Right atrium auricular region (tissue), 2 donors: ENCODE measurements at regions not wholly inside any gene's neighbourhood (a gene's known extent, or its start where the extent isn't known, plus 50 kb on each side); places are given as distances from the start of the nearest gene placed in this dataset.
A peak's percentile ranks its signal among the peaks of the same experiment; 100 is the strongest.

ENCODE experiments used
- DNase-seq: peaks from one replicate; pipeline ENCODE4 v3.0.0-alpha.2; 2019; ENCODE audit warnings: low spot score
- H3K27ac ChIP-seq, 2 donors: fragments of 200-600 bp; sonication (generic); 1 replicate in 1 of 2; 2 replicates in 1 of 2; pipeline ENCODE4 v1.5.1; 2016 to 2019
- H3K27me3 ChIP-seq, 2 donors: fragments of 200-600 bp; sonication (generic); one replicate each; pipeline versions ENCODE4 v1.5.1 to v1.6.0; 2017 to 2019
- H3K36me3 ChIP-seq: fragments of 200-600 bp; sonication (generic); one replicate; pipeline ENCODE4 v1.5.1; 2016
- H3K4me1 ChIP-seq, 2 donors: fragments of 200-600 bp; sonication (generic); one replicate each; pipeline versions ENCODE4 v1.5.1 to v1.6.0; 2017 to 2019
- H3K4me3 ChIP-seq, 2 donors: fragments of 200-600 bp; sonication (generic); 1 replicate in 1 of 2; 2 replicates in 1 of 2; pipeline ENCODE4 v1.5.1; 2017 to 2019; ENCODE audit warnings: mild to moderate bottlenecking in 1 of 2, moderate library complexity in 1 of 2
- H3K9me3 ChIP-seq, 2 donors: fragments of 200-600 bp; sonication (generic); one replicate each; pipeline ENCODE4 v1.5.1; 2019
- CTCF ChIP-seq, 2 donors: fragments of 200-600 bp; sonication (generic); IDR thresholded peaks; one replicate each; pipeline ENCODE4 v1.5.1; 2019; ENCODE audit warnings: antibody characterized with exemption in 2 of 2

DNA sequence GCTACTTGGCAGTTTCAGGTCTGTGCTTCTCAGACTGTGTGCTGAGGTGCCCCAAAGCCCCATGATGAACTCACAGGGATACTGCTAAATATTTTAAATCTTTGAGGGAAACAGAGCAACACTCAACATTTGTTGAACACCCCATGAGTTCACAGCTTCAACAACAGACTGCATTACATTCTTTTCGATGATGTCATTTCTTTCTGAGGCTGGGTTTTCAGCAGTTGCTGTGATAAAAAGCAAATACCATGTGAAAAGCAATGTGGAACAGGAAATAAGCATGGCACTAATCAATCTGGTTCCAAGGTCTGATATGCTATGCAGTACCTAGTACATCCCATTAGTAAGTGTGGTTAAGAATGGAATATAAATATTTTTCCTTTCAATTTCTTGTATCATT, 82.7 kb downstream of the RPL27A start:
- peak overlapping the region; percentile 85 to 88 for H3K27ac ChIP-seq
- peaks cover 0 to 75% of the 10 kb centered on the region in 2 donors for H3K4me1 ChIP-seq
- H3K36me3 ChIP-seq, result no peaks in the 10 kb centered on the region
- H3K9me3 ChIP-seq, result no peaks in the 10 kb centered on the region
- no peak for TF ChIP-seq CTCF (IDR thresholded peaks at IDR 0.05)
- H3K4me3 ChIP-seq, result no peak overlapping the region
- no peak for DNase-seq
- no peaks in the 10 kb centered on the region for H3K27me3 ChIP-seq

GRCh38 chr11:8766043-8766987, 83.7 kb downstream of the RPL27A start:
- Histone ChIP-seq H3K4me3 (no peak overlapping the region), H3K27me3 (no peaks in the 10 kb centered on the region)

DNA sequence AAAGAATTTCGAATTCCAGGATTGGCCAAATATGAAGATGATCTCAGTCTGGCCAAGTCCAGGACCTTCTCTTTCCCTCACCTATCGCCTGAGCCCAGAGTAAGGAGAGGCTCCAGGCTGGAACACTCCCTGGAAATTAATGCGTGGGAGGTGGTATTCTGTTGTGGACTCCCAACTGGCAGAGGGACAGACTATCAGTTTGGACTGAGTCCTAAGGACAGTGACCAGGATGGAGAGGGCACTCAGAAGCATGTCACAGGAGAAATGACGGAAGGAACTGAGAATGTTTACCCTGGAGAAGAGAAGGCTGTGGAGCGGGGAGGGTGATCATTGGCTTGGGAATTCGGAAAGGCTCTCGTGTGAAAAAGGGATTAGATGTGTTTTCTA, 84.4 kb downstream of the RPL27A start:
- no peak for DNase-seq
- no peak for TF ChIP-seq CTCF (IDR thresholded peaks at IDR 0.05)
- Histone ChIP-seq H3K36me3 (no peaks in the 10 kb centered on the region), H3K4me1 (peaks cover 0 to 73% of the 10 kb centered on the region in 2 donors), H3K27ac (peak overlapping the region; percentile 85 to 88), H3K9me3 (no peaks in the 10 kb centered on the region), H3K27me3 (no peaks in the 10 kb centered on the region), H3K4me3 (no peak overlapping the region)

More at GRCh38 chr11:8766043-8766987, 83.7 kb downstream of the RPL27A start:
- TF ChIP-seq CTCF (IDR thresholded peaks at IDR 0.05), result no peak
- Histone ChIP-seq H3K4me1 (peaks cover 0 to 75% of the 10 kb centered on the region in 2 donors), H3K36me3 (no peaks in the 10 kb centered on the region), H3K9me3 (no peaks in the 10 kb centered on the region), H3K27ac (peak overlapping the region; percentile 85 to 88)
- no peak for DNase-seq

DNA sequence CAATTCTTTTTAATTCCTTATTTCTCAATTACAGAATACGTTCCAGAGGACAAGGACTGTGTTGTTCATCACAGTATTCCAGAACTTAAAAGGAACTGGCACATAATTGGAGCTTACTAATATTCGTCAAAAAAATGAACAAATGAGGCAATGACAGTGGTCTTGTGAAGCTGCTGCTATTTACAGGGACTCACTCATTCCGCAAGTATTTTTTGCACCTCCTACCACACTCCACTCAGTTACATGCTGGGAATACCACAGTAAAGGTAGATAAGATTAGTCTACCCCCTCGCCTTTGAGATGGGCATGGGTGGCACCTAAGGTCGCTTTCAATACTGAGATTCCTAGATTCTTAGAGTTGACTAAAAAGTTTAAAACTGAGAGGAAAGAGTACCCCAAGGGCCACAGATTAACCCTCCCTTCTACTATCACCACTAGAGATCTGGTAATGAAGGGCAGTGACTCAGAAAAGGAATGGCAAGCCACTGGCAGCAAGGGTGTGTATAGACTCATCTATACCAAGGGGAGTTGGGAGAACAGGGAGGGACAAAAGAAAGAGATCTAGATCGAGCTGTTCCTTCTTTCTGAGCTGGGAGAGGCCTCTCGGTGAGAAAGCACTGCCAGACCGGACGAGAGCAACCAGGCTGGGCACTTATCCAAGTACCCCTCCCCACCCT, 85.0 kb downstream of the RPL27A start:
- Histone ChIP-seq H3K9me3 (no peaks in the 10 kb centered on the region), H3K4me1 (peaks cover 0 to 76% of the 10 kb centered on the region in 2 donors), H3K36me3 (no peaks in the 10 kb centered on the region), H3K27me3 (no peaks in the 10 kb centered on the region), H3K4me3 (no peak overlapping the region), H3K27ac (peak overlapping the region; percentile 85 to 88)
- no peak for DNase-seq
- no peak for TF ChIP-seq CTCF (IDR thresholded peaks at IDR 0.05)

- H3K36me3 ChIP-seq, result no peaks in the 10 kb centered on the region
- no peaks in the 10 kb centered on the region for H3K9me3 ChIP-seq
- TF ChIP-seq CTCF (IDR thresholded peaks at IDR 0.05), result peak in 1 of 2 donors; percentile 49
- peak overlapping the region; percentile 85 to 88 for H3K27ac ChIP-seq
- H3K4me3 ChIP-seq, result no peak overlapping the region
- H3K4me1 ChIP-seq, result peaks cover 0 to 88% of the 10 kb centered on the region in 2 donors
- no peaks in the 10 kb centered on the region for H3K27me3 ChIP-seq
- DNase-seq, result no peak
Observed at GRCh38 chr11:8768625-8769333, 86.2 kb downstream of the RPL27A start.
